AG10803 (cell line): ENCODE measurements at regions not wholly inside any gene's neighbourhood (a gene's known extent, or its start where the extent isn't known, plus 50 kb on each side); places are given as distances from the start of the nearest gene placed in this dataset.
"Not testable (repeated sequence)": the region's sequence is repeated elsewhere in the genome, so short reads cannot be mapped to it uniquely, and the experiment has no call there.

Source experiments
- DNase-seq: peaks from one replicate; pipeline ENCODE4 v3.0.0; 2010; ENCODE audit warnings: low read depth
- H3K4me3 ChIP-seq: 2 replicates; pipeline ENCODE4 v1.5.1; 2011; ENCODE audit warnings: mild to moderate bottlenecking, low read length, control low read depth

GRCh38 chr10:87416892-87417291, 59.3 kb downstream of the NUTM2D start:
- not testable (repeated sequence) for H3K4me3 ChIP-seq, DNase-seq

GRCh38 chr10:87422641-87423040, 65.1 kb downstream of the NUTM2D start:
- DNase-seq, H3K4me3 ChIP-seq: not testable (repeated sequence)

GRCh38 chr10:87424697-87425373, 67.3 kb downstream of the NUTM2D start:
- DNase-seq, H3K4me3 ChIP-seq: not testable (repeated sequence)

- not testable (repeated sequence) for DNase-seq
Measured at GRCh38 chr10:87433836-87434235, 70.9 kb upstream of the MINPP1 start.

DNA sequence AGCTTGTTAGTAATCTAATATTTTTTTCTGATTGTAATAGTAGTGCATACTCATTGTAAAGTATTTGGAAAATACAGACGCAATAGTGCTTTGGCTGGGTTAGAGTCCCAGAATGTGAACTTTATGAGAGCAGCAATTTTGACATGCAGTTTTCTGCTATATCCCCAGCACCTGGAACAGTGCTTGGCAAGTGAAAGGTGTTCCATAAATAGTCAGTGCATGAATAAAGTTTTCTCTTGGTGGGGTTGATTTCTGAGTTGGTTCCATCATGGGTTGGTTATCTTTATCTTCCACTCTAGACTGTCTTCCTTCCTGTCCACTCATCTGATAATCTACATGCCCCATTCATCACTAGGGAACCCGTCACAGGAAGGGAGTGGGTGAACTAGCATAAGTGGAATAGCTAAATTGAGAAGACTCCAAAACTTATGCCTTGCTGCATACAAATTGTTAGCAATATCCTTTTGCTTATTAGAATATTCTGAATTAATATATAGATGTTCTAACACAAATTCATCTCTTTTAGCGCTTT, 69.3 kb upstream of the MINPP1 start:
- H3K4me3 ChIP-seq, DNase-seq: not testable (repeated sequence)

More at GRCh38 chr10:87433836-87434235, 70.9 kb upstream of the MINPP1 start:
- H3K4me3 ChIP-seq = not testable (repeated sequence)

- not testable (repeated sequence) for H3K4me3 ChIP-seq, DNase-seq
Measured at GRCh38 chr10:87436104-87436503, 68.6 kb upstream of the MINPP1 start.

DNA sequence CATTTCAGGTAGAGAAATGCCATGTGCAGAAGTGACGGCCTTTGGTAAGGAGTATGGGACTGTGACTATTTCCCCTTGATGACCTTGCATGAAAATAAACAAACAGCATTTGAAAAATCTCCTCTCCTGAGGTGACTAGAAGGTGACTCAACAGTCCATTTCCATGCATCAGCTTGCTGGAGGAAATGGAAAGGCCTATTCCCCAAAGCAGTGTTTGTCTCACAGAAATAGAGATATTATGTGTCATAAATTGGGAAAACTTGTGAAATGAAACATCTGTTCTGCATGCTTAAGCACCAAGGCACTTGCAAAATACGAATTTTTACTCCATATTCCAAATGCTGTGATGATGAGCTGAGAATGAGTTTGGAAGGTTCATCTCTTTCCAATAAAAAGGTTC, 67.2 kb upstream of the MINPP1 start:
- peak; percentile 65 for DNase-seq
- not testable (repeated sequence) for H3K4me3 ChIP-seq
